ENCODE measurements at regions not wholly inside any gene's neighbourhood (a gene's known extent, or its start where the extent isn't known, plus 50 kb on each side); places are given as distances from the start of the nearest gene placed in this dataset.

DNA sequence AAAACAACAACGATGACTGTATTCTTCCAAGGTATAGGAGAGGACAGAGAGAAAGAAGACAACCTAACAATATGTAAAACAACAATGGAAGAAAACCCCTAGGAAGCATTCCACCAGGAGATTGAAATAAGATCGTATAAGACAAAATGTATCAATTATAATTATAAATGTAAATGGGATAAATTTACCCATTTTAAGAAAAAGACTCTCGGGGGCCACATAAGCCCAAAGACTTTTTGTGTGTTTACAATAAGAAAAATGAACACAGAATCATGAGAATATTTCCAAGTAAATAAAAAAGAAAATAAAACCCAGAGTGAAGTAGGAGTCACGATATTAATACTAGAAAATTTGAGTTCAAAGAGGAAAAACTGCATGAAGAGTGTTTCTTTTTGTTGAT is 126.4 kb downstream of the ASB1 start:
- Histone ChIP-seq H3K36me3 (replicated peaks; ENCODE audit: low read depth, low read length) (no peaks in the 10 kb centered on the region), H3K27ac (ENCODE audit: low read length) (no peak overlapping the region), H2AFZ (ENCODE audit: low read depth, low read length) (no peak overlapping the region), H3K9ac (ENCODE audit: low read length) (no peak overlapping the region), H4K20me1 (ENCODE audit: insufficient read depth, low read length) (no peaks in the 10 kb centered on the region), H3K27me3 (ENCODE audit: low read depth, low read length) (no peaks in the 10 kb centered on the region), H3K4me2 (ENCODE audit: low read length) (no peak overlapping the region), H3K4me1 (ENCODE audit: low read length) (no peaks in the 10 kb centered on the region), H3K4me3 (ENCODE audit: low read length) (no peak overlapping the region), H3K79me2 (ENCODE audit: low read length) (no peaks in the 10 kb centered on the region), H3K9me3 (ENCODE audit: insufficient read depth, low read length) (no peaks in the 10 kb centered on the region)
- TF ChIP-seq EZH2phosphoT487 (IDR thresholded peaks at IDR 0.05; ENCODE audit: low read depth), result no peak
- TF ChIP-seq, protein P1, sequence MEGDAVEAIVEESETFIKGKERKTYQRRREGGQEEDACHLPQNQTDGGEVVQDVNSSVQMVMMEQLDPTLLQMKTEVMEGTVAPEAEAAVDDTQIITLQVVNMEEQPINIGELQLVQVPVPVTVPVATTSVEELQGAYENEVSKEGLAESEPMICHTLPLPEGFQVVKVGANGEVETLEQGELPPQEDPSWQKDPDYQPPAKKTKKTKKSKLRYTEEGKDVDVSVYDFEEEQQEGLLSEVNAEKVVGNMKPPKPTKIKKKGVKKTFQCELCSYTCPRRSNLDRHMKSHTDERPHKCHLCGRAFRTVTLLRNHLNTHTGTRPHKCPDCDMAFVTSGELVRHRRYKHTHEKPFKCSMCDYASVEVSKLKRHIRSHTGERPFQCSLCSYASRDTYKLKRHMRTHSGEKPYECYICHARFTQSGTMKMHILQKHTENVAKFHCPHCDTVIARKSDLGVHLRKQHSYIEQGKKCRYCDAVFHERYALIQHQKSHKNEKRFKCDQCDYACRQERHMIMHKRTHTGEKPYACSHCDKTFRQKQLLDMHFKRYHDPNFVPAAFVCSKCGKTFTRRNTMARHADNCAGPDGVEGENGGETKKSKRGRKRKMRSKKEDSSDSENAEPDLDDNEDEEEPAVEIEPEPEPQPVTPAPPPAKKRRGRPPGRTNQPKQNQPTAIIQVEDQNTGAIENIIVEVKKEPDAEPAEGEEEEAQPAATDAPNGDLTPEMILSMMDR (IDR thresholded peaks at IDR 0.05; ENCODE audit: low read depth, low read length), result no peak

- Histone ChIP-seq H3K4me2 (ENCODE audit: low read length) (no peak overlapping the region), H3K9ac (ENCODE audit: low read length) (no peak overlapping the region), H3K27ac (ENCODE audit: low read length) (no peak overlapping the region), H3K79me2 (ENCODE audit: low read length) (no peaks in the 10 kb centered on the region), H3K4me3 (ENCODE audit: low read length) (no peak overlapping the region), H3K9me3 (ENCODE audit: insufficient read depth, low read length) (no peaks in the 10 kb centered on the region), H3K36me3 (replicated peaks; ENCODE audit: low read depth, low read length) (no peaks in the 10 kb centered on the region), H3K27me3 (ENCODE audit: low read depth, low read length) (no peaks in the 10 kb centered on the region), H3K4me1 (ENCODE audit: low read length) (no peaks in the 10 kb centered on the region), H2AFZ (ENCODE audit: low read depth, low read length) (no peak overlapping the region), H4K20me1 (ENCODE audit: insufficient read depth, low read length) (no peaks in the 10 kb centered on the region)
- no peak for TF ChIP-seq EZH2phosphoT487 (IDR thresholded peaks at IDR 0.05; ENCODE audit: low read depth)
- TF ChIP-seq, protein P1 (IDR thresholded peaks at IDR 0.05; ENCODE audit: low read depth, low read length), result no peak
These were observed 128.0 kb downstream of the ASB1 start for GRCh38 chr2:238554468-238555315.

DNA sequence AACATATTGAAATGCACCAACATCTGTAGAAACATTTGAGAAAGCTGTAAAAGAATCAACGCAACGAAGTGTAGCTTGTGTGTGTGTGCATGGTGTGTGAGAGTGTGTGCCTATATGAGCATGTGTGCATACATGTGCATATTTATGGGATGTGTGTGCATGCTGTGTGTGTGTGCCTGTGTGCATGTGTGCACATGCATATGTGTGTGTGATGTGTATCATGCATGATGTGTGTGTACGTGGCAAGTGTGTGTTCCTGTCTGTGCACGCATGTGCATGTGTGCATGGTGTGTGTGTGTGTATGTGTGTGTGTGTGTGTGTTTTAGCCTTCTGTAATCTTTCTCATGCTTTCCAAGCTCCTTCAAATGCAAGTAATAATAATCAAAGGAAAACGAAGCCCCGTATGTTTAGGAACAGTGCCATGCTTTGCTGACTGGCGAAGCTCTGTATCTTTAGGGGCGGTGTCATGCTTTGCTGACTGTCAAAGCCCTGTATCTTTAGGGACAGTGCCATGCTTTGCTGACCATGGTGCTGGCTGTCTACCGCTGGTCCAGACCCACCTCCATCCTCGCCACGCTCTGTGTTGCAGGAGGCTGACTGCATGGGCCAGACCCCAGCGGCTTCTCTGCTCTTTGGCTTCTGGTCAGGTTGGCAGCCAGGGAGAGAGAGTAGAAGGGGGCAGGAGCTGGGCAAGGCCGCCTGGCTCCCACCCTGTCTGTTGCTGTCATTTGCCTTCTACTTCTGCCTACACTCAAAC is 129.2 kb downstream of the ASB1 start:
- Histone ChIP-seq H3K9me3 (ENCODE audit: insufficient read depth, low read length) (no peaks in the 10 kb centered on the region), H3K27ac (ENCODE audit: low read length) (no peak overlapping the region), H2AFZ (ENCODE audit: low read depth, low read length) (no peak overlapping the region), H3K27me3 (ENCODE audit: low read depth, low read length) (no peaks in the 10 kb centered on the region), H3K4me1 (ENCODE audit: low read length) (no peaks in the 10 kb centered on the region), H4K20me1 (ENCODE audit: insufficient read depth, low read length) (no peaks in the 10 kb centered on the region), H3K9ac (ENCODE audit: low read length) (no peak overlapping the region), H3K4me2 (ENCODE audit: low read length) (no peak overlapping the region), H3K36me3 (replicated peaks; ENCODE audit: low read depth, low read length) (no peaks in the 10 kb centered on the region), H3K79me2 (ENCODE audit: low read length) (no peaks in the 10 kb centered on the region), H3K4me3 (ENCODE audit: low read length) (no peak overlapping the region)
- TF ChIP-seq, protein P1 (IDR thresholded peaks at IDR 0.05; ENCODE audit: low read depth, low read length), result no peak
- no peak for TF ChIP-seq EZH2phosphoT487 (IDR thresholded peaks at IDR 0.05; ENCODE audit: low read depth)

DNA sequence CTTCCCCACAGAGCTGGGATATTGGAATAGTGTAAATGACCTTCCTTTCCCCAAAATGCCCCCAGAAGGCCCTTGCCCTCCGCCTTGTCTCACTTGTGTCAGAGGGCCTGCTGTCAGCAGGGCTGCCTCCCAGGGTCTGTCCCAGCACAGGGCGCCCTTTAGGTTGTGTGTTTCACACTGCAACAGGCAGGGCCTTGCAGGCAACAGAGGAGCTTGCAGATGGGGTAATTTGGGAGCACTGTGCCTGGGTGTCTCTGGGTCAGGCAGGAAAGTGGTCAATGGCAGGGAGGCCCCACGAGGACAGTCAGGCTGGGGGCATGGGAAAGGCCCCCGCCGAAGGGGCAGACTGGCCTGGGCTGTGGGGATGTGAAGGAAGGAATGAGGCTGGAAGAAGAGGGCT is 130.7 kb downstream of the ASB1 start:
- no peak overlapping the region for H3K9ac ChIP-seq (ENCODE audit: low read length)
- H3K79me2 ChIP-seq (ENCODE audit: low read length), result no peaks in the 10 kb centered on the region
- no peak overlapping the region for H3K27ac ChIP-seq (ENCODE audit: low read length)
- no peak overlapping the region for H2AFZ ChIP-seq (ENCODE audit: low read depth, low read length)
- no peaks in the 10 kb centered on the region for H3K36me3 ChIP-seq (replicated peaks; ENCODE audit: low read depth, low read length)
- TF ChIP-seq EZH2phosphoT487 (IDR thresholded peaks at IDR 0.05; ENCODE audit: low read depth), result no peak
- TF ChIP-seq, protein P1 (IDR thresholded peaks at IDR 0.05; ENCODE audit: low read depth, low read length), result no peak
- no peak overlapping the region for H3K4me2 ChIP-seq (ENCODE audit: low read length)
- H3K4me1 ChIP-seq (ENCODE audit: low read length), result no peaks in the 10 kb centered on the region
- no peaks in the 10 kb centered on the region for H3K27me3 ChIP-seq (ENCODE audit: low read depth, low read length)
- no peaks in the 10 kb centered on the region for H4K20me1 ChIP-seq (ENCODE audit: insufficient read depth, low read length)
- H3K4me3 ChIP-seq (ENCODE audit: low read length), result no peak overlapping the region
- H3K9me3 ChIP-seq (ENCODE audit: insufficient read depth, low read length), result no peaks in the 10 kb centered on the region
